ENCODE measurements at regions not wholly inside any gene's neighbourhood (a gene's known extent, or its start where the extent isn't known, plus 50 kb on each side); places are given as distances from the start of the nearest gene placed in this dataset.

DNA sequence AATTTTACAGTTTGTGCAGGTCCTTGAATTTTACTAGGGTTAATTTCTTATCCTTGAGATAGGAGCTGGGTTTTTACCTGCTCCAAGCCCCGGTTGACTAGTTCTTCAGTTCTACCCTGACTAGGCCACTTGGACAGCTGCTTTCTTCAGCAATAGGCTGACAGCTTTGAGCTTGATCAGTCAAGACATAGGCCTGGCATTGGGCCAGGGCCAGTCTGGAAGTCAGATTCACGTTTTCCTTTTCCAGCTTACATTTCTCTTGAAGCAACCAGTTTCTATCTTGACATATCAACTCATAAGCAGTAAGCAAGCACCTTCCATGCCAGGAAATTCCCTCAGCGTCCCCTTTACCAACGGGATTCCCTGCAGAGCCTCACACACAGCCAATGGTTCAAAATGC lies 63.7 kb upstream of the AJAP1 start:
- TF ChIP-seq, protein P1, sequence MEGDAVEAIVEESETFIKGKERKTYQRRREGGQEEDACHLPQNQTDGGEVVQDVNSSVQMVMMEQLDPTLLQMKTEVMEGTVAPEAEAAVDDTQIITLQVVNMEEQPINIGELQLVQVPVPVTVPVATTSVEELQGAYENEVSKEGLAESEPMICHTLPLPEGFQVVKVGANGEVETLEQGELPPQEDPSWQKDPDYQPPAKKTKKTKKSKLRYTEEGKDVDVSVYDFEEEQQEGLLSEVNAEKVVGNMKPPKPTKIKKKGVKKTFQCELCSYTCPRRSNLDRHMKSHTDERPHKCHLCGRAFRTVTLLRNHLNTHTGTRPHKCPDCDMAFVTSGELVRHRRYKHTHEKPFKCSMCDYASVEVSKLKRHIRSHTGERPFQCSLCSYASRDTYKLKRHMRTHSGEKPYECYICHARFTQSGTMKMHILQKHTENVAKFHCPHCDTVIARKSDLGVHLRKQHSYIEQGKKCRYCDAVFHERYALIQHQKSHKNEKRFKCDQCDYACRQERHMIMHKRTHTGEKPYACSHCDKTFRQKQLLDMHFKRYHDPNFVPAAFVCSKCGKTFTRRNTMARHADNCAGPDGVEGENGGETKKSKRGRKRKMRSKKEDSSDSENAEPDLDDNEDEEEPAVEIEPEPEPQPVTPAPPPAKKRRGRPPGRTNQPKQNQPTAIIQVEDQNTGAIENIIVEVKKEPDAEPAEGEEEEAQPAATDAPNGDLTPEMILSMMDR (IDR thresholded peaks at IDR 0.05), result no peak
- TF ChIP-seq POLR2AphosphoS5 (IDR thresholded peaks at IDR 0.05; ENCODE audit: low read depth, low read length), result no peak
- TF ChIP-seq, protein P2, sequence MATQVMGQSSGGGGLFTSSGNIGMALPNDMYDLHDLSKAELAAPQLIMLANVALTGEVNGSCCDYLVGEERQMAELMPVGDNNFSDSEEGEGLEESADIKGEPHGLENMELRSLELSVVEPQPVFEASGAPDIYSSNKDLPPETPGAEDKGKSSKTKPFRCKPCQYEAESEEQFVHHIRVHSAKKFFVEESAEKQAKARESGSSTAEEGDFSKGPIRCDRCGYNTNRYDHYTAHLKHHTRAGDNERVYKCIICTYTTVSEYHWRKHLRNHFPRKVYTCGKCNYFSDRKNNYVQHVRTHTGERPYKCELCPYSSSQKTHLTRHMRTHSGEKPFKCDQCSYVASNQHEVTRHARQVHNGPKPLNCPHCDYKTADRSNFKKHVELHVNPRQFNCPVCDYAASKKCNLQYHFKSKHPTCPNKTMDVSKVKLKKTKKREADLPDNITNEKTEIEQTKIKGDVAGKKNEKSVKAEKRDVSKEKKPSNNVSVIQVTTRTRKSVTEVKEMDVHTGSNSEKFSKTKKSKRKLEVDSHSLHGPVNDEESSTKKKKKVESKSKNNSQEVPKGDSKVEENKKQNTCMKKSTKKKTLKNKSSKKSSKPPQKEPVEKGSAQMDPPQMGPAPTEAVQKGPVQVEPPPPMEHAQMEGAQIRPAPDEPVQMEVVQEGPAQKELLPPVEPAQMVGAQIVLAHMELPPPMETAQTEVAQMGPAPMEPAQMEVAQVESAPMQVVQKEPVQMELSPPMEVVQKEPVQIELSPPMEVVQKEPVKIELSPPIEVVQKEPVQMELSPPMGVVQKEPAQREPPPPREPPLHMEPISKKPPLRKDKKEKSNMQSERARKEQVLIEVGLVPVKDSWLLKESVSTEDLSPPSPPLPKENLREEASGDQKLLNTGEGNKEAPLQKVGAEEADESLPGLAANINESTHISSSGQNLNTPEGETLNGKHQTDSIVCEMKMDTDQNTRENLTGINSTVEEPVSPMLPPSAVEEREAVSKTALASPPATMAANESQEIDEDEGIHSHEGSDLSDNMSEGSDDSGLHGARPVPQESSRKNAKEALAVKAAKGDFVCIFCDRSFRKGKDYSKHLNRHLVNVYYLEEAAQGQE (IDR thresholded peaks at IDR 0.05; ENCODE audit: insufficient read depth in 1 of 2, low read depth in 2 of 2, low read length in 1 of 2), result no peak

Data from Panc1 (cell line).